HG03457 (cell line): ENCODE measurements at regions not wholly inside any gene's neighbourhood (a gene's known extent, or its start where the extent isn't known, plus 50 kb on each side); places are given as distances from the start of the nearest gene placed in this dataset.

ENCODE experiments used
- ATAC-seq: cut with Tn5 transposase; IDR thresholded peaks from one replicate; pipeline ENCODE4 v1.9.1; 2021; ENCODE audit warnings: moderate number of reproducible peaks; ENCODE audit not compliant: unreplicated experiment

DNA sequence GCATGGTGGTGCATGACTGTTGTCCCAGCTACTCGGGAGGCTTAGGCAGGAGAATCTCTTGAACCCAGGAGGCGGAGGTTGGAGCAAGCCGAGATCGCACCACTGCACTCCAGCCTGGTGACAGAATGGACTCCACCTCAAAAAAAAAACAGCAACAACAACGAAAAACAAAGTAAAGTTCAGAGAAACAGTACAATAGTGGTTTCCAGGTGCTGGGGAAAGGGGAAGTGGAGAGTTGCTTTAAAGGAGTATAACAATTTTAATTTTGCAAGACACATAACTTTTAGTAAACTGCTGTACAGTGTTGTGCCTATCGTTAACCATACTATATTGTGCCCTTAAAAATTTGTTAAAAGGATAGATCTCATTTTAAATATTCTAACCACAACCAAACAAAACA, 662.7 kb upstream of the POT1 start:
- ATAC-seq, result no peak

DNA sequence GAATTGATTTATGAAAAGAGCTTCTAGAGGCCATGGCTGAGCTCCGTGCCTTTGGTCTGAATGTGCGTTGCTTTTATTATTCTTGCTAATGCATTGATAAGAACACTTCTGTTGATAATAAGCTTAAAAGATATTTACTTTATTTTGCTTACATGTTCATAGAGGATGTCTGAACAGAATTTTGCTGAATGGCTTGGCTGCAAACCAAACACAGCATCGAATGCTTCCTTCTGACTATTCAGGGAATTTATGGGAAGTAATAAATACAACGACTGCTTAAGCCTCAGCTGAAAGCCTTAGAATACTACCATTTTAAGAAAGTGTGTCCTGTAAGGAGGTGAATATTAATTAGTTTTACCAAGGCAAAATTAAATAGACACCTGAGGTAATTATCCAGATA, 643.5 kb upstream of the POT1 start:
- no peak for ATAC-seq

DNA sequence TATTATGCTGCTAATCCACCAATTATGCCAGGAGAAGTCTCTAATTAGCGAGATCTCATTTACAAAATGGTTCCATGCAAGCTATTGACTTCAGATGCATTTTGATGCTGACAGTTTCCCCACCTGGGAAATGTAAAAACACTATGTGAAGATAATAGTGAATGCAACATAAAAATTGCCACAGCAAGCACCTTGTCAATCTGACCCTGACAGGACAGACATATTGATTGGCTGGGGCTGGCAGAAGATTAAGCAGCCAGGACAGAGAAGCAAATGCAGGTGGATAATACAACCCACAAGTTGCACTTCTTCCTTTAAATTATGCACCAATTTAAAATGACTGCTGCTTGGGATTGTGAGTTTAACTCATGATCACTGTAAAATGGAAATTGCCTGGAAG, 642.8 kb upstream of the POT1 start:
- ATAC-seq, result no peak

DNA sequence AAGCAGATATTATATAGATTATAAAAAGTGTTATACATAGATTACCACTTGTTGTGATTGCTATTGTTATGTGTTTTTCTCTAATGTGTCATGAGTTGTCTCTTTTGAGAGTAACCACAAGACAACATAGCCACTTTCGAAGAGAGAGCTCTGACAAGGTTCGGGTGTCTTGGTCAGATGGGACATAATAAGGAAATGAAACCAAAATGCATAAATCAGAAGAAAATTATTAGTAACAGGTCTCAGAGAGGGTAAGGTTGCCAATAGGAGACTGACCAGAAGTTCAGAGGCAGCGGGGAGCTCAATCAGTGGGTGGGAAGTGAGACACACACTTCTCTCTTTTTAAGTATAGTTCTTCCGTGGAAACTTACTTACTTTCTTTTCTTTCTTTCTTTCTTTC, 639.2 kb upstream of the POT1 start:
- ATAC-seq, result peak; percentile 78

DNA sequence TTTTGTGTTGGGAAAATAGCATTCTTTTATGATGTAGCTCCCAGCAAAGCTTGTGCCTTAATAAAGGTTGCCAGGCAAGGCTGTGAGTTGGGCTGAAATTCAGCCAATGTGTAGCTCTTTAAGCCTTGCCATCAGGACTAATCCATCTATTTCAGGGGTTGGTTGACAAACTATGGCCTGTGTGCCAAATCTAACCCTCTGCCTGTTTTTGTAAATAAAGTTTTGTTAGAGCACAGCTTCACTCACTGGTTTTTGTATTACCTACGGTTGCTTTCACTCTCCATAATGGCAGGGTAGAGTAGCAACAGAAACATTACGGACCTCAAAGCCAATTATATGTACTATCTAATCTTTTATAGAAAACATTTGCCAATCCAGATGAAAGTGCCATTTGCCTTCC, 638.1 kb upstream of the POT1 start:
- no peak for ATAC-seq

DNA sequence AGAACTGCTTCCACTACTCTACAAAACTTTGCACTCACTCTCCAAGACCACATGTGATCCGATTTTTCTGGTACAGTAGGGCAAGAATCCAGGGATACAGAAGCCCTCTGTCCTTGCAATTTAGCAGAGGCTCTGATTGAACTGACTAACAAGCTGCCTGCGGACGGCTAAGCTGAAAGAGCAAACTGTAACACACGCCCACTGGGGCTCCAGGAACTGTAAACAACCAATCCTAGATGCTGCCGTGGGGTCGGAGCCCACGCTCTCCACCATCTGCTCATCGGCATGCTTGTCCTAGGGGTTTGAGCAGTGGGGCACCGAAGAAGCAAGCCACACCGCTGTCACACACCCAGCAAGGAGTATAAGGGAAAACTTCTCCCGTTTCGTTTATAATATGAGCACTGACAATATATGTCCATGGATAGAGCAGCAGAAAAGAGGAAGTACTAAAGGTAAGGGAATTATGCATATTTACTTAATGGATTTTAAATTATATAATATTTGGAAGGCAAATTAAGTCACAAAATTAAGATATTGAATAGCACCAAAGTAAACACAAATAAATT, 634.4 kb upstream of the POT1 start:
- no peak for ATAC-seq

DNA sequence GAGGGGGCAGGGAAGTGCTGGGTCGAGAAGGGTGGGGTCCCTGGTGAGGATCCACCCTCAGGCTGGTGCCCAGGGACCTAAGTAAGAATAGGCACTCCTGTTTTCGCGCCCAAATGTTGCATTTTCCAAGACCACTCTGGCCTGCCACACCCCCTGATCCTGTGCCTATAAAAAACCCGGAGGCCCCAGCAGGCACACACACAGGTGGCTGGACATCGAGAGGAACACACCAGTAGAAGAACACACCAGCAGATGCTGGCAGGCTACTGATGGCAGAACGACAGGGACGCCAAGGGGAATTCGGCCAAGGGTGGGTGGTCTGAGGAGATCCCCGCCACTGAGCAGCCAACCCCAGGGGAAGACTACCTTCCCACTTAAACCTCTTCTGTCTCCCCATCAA, 633.9 kb upstream of the POT1 start:
- no peak for ATAC-seq

DNA sequence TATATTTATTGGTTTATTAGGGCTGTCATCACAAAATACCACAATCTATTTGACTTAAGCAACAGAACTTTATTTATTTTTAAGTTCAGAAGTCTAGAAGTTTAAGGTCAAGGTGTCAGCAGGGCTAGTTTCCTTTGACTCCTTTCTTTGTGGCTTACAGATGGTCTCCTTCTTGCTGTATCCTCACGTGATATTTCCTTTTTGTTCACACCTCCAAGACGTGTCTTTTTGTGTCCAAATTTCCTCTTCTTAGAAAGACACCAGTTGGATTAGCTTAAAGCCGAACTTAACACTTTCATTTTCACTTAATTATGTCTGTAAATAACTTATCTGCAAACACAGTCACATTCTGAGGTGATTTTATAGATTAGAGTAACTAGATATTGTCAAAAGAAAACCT, 631.4 kb upstream of the POT1 start:
- no peak for ATAC-seq

DNA sequence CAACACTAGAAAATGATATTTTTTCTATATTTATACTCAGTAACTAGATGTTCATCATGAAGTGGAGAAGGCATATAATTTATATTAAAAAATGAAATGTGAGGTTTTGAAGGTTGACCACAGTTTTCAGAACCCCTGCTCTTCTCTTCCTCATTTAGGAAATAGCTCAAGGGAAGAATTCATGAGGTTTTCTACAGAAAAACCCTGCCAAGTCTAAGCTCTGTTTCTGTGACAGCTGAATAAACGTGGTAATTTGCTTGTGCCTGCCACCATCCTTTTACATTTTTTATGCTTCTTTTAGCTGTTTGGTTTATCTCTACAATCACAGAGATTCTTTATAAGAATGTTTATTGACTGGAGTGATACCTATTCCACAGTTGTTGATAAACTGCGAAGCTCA, 630.3 kb upstream of the POT1 start:
- ATAC-seq, result no peak

DNA sequence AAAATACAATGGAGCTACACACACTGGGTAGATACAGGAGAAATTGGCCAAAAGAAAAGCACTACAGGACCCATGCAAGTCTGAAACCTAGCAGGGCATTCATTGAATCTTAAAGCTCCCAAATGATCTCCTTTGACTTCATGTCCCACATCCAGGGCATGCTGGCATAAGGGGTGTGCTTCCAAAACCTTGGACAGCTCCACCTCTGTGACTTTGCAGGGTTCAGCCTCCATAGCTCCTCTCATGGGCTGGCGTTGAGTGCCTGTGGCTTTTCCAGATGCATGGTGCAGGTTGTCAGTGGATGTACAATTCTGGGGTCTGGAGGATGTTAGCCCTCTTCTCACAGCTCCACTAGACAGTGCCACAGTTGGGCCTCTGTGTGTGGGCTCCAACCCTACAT, 626.3 kb upstream of the POT1 start:
- ATAC-seq, result no peak

DNA sequence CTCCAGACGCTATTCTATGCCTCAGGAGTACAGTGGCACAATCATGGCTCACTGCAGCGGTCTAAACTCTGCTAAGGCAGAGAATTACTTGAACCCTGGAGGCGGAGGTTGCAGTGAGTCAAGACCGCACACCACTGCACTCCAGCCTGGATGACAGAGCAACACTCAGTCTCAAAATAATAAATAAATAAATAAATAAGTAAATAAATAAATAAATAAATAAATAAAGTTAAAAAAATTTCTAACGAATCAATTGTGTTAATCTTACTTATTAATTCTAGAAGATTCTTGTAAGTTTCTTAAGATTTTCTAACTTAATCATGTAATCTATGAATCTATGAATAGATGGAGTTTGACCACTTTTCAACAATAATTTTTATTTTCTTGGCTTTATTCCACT, 621.4 kb upstream of the POT1 start:
- no peak for ATAC-seq

DNA sequence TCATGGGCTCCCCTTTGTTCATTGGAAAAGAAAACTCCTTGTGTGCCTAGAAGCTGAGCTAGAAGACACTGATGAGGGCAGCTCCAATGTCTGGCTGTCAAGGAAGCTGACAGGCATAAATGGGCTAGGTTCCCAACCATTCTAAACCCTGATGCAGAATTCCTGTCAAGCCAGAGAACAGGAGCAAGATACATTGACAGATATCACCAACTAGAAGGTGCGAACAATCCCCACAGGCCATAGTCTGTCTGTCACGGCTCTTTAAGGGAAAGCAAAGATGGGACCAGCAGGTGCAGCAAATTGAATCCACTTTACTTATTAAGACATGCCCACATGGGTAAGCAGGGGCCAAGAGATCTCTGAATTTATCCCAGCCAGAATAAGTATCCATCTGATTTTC, 617.9 kb upstream of the POT1 start:
- ATAC-seq, result no peak

DNA sequence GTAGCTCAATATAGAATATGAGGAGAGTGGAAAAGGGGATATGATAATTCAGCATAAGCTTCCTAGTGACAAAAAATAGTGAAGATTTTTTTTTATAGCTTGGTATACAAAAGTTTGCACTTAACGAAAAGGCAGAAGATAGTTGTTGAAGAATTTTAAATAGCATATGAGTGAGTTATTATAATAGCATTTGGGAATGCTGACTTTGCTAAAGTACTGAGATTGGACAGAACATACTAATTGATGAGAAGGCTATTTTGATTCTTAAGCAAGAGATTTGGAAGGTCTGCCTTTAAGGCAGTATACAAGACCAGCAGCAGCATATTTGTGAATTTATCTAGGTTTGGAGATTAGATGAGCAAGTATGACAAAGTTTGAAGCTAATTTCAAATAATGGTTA, 600.9 kb upstream of the POT1 start:
- no peak for ATAC-seq

DNA sequence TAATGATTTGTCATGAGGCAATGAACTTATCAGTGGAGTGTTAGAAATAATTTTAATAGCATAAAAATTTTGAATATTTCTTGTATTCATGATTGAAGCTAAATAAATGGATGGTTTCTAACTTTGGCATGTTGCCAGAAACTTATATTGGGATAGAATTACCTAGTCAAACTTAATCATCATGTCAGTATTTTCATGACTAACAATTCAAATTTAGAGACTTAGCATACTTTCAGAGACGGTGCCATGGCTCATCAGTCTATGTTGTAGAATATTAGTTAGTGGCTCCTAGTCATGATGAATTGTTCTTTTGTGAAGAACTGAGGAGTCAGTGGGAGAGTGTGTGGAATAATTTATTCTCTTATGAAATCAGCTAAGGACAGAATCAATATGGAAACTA, 599.6 kb upstream of the POT1 start:
- no peak for ATAC-seq

DNA sequence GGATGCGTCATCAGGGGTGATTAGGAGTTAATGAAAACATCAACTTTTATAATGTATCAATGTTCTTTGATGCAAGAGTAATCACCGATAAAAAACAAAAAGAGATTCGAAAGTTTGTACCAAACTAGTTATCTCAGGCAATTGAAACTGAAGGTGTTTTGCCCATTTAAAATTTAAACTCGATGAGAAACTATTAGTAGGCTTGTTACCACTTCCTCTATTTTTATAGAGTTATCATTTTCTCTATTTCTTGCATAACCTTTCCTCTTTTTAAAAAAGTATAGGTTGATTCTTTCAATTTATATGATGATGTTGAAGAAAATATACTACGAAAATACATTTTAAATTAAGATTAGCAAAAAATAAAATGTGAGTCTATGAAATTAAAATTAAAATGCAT, 597.3 kb upstream of the POT1 start:
- ATAC-seq, result no peak

DNA sequence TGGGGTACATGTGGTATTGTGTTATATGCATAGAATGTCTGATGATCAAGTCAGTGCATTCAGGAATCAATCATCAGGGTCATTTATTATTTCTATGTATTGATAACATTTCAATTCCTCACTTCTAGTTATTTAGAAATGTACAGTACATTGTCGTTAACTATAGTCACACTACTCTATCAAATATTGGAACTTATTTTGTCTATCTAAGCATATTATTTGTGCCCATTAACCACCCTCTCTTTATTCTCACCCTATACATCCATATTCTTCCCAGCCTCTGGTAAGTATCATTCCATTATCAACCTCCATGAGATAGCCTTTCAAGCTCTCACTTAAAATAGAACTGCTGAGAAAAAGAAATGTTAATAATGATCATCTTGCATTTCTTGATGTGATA, 596.5 kb upstream of the POT1 start:
- ATAC-seq, result no peak

DNA sequence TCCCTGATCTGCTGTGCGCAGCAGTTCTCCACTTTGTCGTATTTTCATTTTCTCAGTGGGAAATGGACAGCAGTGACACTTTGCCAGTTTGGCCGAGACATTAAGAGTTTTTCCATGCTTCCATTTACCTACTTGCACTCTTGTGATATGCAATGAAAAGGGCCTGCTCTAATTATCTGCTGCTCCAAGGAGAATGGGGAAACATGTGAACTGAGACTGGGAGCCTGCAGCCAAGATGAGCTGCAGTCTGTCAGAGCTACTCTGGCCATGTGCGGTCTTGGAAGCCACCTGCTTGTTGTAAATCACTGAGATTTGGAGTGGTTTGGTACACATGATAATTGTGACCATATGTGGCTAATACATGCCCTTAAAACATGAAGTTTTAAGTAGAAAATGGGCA, 586.6 kb upstream of the POT1 start:
- ATAC-seq, result no peak

DNA sequence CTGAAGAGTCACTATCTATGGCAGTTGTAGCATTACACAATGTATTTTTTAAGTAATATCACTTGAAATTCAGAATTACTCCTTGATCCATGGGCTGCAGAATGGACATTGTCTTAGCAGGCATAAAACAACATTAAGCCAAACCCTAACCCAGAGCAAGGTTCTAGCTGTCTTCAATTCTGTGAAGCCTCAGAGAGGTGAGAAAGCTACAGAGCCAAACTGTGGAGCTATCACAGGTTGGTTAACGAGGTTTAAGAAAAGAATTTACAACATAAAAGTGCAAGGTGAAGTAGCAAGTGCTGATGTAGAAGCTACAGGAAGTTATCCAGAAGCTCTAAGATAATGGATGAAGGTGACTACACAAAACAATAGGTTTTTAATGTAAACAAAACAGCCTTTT, 582.7 kb upstream of the POT1 start:
- no peak for ATAC-seq

DNA sequence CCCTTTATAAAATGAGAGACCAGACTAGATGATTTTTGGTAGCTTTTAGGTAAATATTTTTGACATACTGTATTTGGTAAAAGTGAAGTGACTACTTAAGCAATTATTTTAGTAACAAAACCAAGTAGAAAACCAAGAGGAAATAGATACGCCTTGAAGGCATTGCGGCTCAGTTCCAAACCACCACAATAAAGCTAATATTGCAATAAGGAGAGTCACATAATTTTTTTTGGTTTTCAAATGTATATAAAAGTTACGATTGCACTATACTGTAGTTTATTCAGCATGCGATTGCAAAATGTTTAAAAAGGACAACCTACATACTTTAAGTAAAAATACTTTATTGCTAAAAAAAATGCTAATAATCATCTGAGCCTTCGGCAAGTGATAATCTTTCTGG, 581.7 kb upstream of the POT1 start:
- no peak for ATAC-seq

DNA sequence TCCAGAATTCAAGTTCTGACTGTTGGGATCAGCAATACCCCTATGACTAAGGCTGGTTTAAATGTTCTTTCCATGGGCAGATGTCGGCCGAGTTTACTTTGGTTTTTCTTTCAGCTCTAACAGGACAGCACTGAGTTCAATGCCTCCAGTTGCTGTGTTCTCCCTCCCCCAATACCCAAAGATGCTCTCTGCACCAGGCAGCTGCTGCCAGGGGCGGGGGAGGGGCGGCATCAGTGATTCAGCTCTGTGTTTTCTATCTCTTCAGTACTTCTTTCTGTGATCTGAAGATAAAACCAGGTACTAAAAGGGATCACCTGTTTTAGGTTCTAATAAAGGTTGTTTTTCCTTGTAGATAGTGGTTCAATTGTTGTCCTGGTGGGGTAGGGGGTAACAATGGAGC, 576.7 kb upstream of the POT1 start:
- ATAC-seq, result no peak

DNA sequence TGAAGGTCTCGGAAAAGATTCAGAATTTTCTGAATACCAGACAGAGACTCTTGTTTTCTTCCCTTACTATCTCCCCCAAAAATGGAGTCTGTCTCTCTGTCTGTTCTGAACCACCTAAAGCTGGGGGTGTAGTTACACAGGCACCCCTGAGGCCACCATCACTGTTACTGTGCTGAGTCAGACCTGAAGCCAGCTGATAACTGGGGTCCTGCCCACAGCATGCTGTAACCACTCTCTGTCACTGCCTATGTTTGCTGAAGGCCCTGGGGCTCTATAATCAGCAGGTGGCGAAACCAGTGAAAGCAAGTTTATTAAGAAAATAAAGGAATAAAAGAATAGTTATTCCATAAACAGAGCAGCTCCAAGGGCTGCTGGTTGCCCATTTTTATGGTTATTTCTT, 575.2 kb upstream of the POT1 start:
- ATAC-seq, result no peak

DNA sequence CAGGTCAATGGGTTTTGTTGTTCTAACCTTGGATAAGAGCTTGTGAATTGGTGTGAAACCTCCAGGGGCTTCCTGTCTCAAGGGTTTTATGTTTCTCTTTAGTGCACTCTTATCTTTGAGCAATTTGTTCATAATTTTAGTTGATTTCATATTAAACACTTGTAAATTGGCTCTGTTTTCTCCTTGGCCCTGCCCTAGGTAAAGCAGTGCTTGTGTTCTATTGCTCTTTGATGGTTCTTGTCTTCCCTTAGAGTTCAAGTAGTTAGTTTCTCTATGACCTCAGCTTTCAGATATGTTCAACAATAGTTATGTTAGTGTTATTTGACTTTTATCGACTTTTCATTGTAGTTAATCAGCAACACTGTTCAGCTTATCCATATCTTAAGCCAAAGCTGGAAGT, 566.4 kb upstream of the POT1 start:
- ATAC-seq, result no peak

DNA sequence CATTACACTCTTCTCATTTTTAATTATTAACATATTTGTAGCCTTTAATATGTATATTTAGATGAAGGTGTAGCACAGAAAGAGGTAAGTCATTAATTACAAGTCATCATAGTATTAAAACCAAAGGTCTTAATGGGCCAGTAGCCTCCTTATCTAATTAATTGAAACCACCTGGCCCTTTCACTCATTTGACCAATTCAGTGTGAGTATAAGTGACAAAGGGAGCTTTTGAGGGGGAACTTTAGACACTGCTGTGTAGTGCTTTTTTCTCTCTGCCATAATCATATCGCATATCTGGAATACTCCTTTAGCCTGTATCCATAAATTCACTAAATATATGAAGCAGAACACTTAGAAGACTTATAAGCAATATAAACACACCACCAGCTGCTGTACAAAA, 562.9 kb upstream of the POT1 start:
- ATAC-seq, result no peak

DNA sequence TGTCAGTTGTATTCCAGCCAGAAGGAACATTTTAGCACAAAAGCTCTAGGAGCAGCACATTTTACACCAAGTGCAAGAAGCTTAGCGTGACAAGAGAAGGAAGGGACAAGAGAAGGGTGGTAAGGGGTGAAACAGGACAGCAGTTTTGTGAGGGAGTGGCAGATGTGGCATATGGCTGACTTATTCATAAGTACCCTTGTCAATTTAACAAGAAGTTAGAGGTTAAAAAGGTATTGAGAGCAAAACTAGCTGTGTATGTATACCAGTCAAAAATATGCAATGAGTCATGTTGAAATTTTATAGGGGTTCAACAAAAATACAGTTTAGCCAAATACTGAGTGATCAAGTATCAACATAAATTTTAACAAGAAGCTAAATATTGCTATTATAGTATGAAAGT, 561.5 kb upstream of the POT1 start:
- no peak for ATAC-seq
